GM13977 (cell line): ENCODE measurements at regions not wholly inside any gene's neighbourhood (a gene's known extent, or its start where the extent isn't known, plus 50 kb on each side); places are given as distances from the start of the nearest gene placed in this dataset.

Source experiments
- DNase-seq: peaks from one replicate; pipeline ENCODE4 v3.0.0; 2012; ENCODE audit warnings: low spot score
- in situ Hi-C: fragments of 300-500 bp; cut with MboI; formaldehyde crosslinking; loops from one replicate; pipeline ENCODE4 v1.12.0; 2022; ENCODE audit warnings: low sequenced_read_pairs, low pct_unique_long_range_greater_than_20kb, mixed read lengths, inconsistent platforms; ENCODE audit not compliant: unreplicated experiment
- TF ChIP-seq, protein P1 (sequence below): IDR thresholded peaks from 2 replicates; pipeline ENCODE4 v1.5.1; 2012; ENCODE audit warnings: mild to moderate bottlenecking, control low read depth; ENCODE audit not compliant: insufficient read depth; ENCODE audit errors: extremely low read depth, missing control alignments

DNA sequence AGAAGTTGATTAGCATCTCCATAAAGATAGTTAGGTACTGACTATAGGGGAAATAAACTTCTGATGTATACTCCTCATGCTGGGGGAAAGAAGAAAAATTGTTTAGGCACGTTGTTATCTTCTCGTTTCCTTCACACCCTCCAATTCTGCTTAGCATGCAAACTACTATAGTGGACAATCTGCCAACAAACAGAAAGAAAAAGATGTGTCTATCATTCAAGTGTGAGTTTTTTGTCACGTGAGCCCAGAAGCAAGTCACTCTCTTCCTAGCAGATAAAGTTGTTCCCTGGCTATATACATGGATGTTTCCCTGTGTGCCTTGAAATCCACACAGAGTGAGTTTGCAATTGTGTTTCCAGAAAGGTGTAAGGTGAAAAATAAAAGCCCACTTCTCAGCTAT, 318.4 kb downstream of the CWC27 start:
- TF ChIP-seq, protein P1, sequence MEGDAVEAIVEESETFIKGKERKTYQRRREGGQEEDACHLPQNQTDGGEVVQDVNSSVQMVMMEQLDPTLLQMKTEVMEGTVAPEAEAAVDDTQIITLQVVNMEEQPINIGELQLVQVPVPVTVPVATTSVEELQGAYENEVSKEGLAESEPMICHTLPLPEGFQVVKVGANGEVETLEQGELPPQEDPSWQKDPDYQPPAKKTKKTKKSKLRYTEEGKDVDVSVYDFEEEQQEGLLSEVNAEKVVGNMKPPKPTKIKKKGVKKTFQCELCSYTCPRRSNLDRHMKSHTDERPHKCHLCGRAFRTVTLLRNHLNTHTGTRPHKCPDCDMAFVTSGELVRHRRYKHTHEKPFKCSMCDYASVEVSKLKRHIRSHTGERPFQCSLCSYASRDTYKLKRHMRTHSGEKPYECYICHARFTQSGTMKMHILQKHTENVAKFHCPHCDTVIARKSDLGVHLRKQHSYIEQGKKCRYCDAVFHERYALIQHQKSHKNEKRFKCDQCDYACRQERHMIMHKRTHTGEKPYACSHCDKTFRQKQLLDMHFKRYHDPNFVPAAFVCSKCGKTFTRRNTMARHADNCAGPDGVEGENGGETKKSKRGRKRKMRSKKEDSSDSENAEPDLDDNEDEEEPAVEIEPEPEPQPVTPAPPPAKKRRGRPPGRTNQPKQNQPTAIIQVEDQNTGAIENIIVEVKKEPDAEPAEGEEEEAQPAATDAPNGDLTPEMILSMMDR: no peak
- in situ Hi-C loops: loop anchor here (25.0 kb wide), 1 partner anchor 400 kb away; the partner anchor contains the start of gene ADAMTS6
- DNase-seq: no peak

DNA sequence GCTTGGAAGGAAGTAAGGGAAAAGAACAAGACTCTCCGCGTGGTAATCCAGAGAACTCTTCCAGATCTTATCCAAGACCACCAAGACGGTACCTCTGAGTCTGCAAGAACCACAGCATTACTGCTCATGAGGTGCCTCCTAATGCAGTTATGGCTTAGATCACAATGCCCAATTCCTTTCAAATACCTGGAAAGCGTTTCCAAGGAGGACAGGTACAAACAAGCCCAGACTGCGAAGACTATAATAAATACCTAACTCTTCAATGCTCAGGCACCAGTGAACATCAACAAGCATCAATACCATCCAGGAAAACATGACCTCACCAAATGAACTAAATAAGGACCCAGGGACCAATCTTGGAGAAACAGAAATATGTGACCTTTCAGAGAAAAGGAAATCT, 325.5 kb downstream of the CWC27 start:
- DNase-seq: no peak
- TF ChIP-seq, protein P1: no peak
- in situ Hi-C loops: loop anchor here (25.0 kb wide), 1 partner anchor 393 kb away; the partner anchor contains the start of gene ADAMTS6

DNA sequence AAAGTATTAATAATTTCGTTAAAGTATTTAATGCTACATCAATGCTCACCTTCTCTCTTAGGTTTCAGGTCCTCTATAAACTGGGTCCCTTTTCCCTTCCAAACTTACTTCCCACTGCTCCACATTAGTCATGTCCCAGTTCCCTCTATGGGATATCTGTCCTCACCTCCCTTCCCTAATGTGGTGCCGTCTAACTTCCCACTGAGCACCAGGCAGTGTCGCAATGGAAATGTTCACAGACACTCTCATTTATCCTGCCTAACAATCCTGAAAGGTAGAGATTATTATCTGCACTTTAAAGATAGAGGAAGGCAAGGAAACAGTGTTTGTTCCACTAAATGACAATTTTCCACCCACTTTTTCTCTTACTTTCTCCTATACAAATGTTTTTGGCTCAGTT, 329.7 kb downstream of the CWC27 start:
- no peak for DNase-seq
- TF ChIP-seq, protein P1: no peak
- in situ Hi-C loops: loop anchor here (25.0 kb wide), 1 partner anchor 389 kb away; the partner anchor contains the start of gene ADAMTS6
